Upper lobe of left lung (tissue), 4 donors: ENCODE measurements at regions not wholly inside any gene's neighbourhood (a gene's known extent, or its start where the extent isn't known, plus 50 kb on each side); places are given as distances from the start of the nearest gene placed in this dataset.

ENCODE experiments used
- EP300 ChIP-seq, 4 donors: sonication (generic); formaldehyde crosslinking; IDR thresholded peaks; one replicate each; pipeline ENCODE4 v1.5.1; 2017; ENCODE audit warnings: antibody characterized with exemption in 4 of 4, control low read depth in 2 of 4
- POLR2A ChIP-seq, 4 donors: fragments of 450-650 bp; IDR thresholded peaks; one replicate each; pipeline ENCODE4 v1.5.1; 2016 to 2017; ENCODE audit warnings: antibody characterized with exemption in 4 of 4, mild to moderate bottlenecking in 2 of 4
- POLR2AphosphoS5 ChIP-seq, 2 donors: sonication (generic); formaldehyde crosslinking; IDR thresholded peaks; one replicate each; pipeline ENCODE4 v1.5.1; 2017; ENCODE audit warnings: antibody characterized with exemption in 2 of 2
- TF ChIP-seq, protein P1 (sequence below), 6 experiments: fragments of 450-650 bp in 4 of 6; fragments of 200-600 bp in 2 of 6; sonication (generic) in 2 of 6; IDR thresholded peaks; one replicate each; pipeline ENCODE4 v1.5.1; 2016 to 2019; ENCODE audit warnings: antibody characterized with exemption in 6 of 6

DNA sequence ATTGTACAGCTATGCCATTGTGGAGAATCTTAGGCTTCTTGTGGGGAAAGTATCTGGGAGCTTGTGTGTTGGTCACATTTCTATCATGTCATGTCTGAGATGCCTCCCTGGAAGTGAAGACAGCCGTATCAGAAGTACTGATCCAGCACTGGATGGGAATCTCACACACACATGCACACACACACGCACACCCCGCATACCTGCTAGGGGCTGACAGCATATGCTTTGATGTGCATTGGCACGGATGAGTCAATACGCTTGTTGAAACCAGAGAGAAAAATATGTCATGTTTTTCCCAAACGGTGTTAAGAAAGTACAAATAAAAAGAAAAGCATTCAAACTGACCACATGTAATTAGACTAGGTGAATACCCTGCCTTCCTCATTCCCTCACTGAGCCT, 260.8 kb downstream of the KTN1 start:
- TF ChIP-seq, protein P1, sequence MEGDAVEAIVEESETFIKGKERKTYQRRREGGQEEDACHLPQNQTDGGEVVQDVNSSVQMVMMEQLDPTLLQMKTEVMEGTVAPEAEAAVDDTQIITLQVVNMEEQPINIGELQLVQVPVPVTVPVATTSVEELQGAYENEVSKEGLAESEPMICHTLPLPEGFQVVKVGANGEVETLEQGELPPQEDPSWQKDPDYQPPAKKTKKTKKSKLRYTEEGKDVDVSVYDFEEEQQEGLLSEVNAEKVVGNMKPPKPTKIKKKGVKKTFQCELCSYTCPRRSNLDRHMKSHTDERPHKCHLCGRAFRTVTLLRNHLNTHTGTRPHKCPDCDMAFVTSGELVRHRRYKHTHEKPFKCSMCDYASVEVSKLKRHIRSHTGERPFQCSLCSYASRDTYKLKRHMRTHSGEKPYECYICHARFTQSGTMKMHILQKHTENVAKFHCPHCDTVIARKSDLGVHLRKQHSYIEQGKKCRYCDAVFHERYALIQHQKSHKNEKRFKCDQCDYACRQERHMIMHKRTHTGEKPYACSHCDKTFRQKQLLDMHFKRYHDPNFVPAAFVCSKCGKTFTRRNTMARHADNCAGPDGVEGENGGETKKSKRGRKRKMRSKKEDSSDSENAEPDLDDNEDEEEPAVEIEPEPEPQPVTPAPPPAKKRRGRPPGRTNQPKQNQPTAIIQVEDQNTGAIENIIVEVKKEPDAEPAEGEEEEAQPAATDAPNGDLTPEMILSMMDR (IDR thresholded peaks at IDR 0.05) = no peak
- no peak for TF ChIP-seq POLR2AphosphoS5 (IDR thresholded peaks at IDR 0.05)
- no peak for TF ChIP-seq POLR2A (IDR thresholded peaks at IDR 0.05)
- no peak for TF ChIP-seq EP300 (IDR thresholded peaks at IDR 0.05)
